HG02970 (cell line): ENCODE measurements at regions not wholly inside any gene's neighbourhood (a gene's known extent, or its start where the extent isn't known, plus 50 kb on each side); places are given as distances from the start of the nearest gene placed in this dataset.

Experiments
- ATAC-seq: cut with Tn5 transposase; IDR thresholded peaks from one replicate; pipeline ENCODE4 v1.9.1; 2021; ENCODE audit warnings: mild to moderate bottlenecking, moderate library complexity, moderate number of reproducible peaks; ENCODE audit not compliant: unreplicated experiment, low FRiP score

DNA sequence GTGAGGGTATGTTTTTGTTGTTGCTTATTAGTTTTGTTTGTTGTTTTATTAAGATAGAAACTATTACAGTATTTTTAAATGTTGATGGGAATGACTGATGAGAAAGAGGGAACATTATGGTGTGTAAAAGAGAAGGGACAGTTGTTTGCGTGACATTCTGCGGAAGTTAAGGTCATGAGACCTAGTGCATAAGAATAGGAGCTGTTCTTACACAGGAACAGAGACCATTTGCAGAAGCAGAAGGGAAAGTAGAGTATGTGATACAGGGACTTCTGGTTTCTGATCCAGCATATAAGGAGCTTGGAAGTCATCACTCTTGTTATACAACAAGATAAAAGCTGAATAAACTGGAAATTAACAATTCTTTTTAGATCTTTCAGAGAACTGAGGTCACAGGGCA lies 299.2 kb upstream of the API5 start:
- ATAC-seq = no peak

DNA sequence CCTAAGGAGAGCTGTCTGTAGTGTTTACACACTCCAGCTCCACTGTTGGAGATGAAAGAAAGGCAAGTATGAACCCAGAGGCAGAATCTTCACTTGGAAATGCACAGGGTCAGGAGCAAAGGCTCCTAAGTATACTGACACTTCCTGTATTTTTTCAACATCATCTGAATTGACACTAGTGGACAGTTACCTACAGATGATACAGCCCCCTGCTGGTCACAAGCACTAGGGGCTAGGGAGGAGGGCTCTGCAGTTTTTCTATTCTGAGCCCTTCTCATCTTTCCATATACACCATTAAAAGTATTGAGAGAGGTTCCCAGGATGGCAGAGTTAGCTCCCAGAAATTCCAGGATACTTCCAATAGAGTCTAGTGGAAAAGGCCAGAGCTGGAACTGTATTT lies 290.3 kb upstream of the API5 start:
- no peak for ATAC-seq

DNA sequence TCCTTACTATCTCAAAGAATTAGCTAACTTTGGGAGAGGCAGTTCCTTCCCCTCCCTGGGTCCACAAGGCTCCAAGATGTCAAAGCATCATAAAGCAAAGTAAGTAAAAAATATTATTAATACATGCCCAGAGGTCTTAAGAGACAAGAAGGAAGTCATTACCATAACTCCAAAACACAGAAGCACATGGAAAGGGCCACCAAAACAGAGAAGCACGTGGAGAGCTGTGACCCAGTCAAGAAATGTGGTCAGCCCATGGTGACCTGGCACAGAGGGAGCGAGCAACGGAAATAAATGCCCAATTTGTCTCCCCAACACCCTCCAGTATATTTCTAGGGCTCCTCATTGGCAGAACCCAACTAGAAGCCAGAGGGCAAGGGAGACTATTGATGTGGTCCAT lies 277.5 kb upstream of the API5 start:
- ATAC-seq = no peak

DNA sequence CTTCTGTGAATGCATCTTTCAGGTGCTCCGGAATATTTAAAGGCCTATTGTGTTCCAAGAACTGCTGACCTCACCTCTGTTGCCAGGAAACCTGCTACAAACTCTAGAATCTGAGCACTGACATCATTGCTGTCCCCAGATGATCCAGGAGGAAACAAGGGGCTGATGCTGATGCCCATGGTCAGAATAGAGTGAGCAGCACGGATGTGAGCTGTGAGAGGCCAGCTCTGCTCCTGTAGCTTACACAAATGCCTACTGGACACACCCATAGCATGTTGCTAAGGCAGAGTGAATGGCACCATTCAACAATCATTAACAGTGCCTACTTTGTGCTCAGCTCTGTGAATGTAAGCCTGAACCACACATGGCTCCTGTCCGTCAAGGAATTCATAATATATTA lies 276.7 kb upstream of the API5 start:
- no peak for ATAC-seq

DNA sequence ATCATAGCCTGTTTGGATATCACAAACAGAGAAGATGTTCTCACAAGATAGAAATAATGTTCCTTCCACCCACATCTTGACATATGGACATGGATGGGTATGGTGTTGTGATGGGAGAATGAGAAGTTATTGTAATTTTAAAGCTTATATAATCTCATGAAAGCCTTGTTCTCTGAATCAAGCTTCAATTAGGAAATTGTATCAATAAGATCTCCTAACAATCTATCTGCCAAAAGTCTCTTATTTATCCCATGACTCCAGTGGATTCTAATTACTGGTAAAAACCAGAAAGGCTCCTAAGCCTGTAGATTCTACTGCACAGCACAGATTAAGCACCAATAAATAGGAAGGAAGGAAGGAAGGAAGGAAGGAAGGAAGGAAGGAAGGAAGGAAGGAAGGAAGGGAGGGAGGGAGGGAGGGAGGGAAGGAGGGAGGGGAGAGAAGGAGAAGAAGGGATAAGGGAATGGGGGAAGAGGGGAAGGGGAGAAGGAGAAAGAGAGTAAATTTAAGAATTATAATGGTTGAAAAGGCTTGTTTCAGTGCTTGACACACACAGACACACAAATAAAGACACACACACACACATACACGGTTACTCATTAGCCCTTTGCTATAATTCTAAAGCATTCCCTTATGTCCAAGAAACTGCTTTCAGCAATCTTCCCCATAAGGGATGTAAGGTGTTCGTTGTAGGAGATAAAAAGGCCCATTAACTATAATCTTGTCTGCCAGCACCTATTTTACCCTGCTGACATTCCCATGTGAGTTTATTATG lies 258.0 kb upstream of the API5 start:
- no peak for ATAC-seq

DNA sequence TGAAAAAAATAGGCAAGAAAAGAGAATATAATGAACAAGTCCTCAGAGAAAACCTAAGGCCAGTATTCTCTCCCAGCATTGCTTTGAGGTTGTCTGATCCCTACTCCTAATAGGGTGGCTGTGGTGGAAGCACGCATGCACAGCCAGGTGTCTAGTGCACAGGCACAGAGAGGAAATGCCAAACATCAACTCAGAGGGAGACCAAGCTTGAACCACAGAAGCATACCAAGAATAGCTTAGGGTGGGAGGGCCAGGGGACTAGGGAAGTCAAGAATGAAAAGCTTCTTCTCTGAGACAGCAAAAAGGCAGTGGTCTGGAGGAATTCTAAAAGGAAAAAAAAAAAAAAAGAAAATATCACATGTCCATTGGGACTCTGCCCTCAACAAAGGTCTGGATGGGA lies 244.1 kb upstream of the API5 start:
- ATAC-seq = no peak

DNA sequence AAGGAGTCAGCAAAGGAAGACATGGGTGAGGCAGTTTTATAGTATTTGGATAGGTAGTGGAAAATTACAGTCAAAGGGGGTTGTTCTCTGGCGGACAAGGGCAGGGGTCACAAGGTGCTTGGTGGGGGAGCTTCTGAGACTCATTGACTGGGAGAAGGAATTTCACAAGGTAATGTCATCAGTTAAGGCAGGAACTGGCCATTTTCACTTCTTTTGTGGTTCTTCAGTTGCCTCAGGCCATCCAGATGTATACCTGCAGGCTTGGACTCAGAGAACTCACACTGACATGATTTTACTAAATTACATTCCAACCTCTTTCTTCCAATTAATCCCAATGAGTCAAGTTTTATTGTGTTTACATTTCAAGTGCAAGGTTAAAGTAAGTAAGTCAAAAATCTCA lies 240.5 kb upstream of the API5 start:
- no peak for ATAC-seq

DNA sequence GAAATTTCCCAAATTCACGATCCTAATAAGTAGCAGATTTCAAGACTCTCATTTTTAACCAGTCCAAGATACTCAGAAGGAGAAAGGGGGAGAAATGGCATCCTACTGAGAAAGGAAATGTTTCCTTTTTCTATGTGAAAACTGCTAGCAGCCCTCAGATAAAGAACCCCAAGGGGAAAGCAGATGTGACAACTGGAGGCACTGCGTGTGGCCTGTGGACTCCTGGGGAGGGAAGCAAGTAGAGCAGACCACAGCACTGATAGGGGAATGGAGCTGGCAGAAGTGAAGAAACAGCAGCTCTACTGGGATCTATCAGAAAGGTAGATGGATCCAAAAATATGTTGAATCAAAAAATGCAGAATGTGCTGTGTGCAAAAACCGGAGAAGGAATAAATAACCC lies 239.7 kb upstream of the API5 start:
- ATAC-seq = no peak

DNA sequence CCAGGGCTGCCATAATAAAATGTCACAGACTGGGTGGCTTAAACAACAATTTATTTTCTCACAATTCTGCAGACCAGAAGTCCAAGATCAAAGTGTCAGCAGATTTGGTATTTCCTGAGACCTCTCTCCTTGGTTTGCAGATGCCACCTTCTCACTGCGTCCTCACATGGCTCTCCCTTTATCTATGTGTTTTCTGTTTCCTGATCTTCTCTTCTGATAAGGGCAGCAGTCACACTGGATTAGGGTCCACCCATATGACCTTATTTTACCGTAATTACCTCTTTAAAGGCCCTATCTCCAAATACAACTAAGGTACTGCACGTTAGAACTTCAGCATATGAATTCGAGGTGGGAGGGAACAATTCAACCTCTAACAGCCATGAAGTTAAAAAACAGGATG lies 238.9 kb upstream of the API5 start:
- ATAC-seq = no peak

DNA sequence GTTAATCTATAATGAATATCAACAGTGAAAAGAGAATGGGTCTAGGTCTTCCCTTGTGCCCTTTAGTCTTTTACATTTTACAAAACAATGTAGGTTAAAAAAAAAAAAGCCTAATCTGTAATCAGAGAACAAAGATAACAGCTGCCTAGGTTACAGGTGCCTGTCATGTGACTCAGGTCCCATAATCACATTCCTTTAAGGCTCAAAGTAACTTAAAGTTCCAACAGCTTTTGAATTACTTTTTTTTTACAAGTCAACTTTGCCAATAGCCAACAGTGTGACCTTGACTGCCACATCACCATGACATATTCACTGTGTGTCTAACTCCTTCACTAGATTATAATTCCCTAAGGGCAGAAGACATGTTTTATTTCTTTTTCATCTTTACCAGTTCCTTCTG lies 237.0 kb upstream of the API5 start:
- ATAC-seq = no peak

DNA sequence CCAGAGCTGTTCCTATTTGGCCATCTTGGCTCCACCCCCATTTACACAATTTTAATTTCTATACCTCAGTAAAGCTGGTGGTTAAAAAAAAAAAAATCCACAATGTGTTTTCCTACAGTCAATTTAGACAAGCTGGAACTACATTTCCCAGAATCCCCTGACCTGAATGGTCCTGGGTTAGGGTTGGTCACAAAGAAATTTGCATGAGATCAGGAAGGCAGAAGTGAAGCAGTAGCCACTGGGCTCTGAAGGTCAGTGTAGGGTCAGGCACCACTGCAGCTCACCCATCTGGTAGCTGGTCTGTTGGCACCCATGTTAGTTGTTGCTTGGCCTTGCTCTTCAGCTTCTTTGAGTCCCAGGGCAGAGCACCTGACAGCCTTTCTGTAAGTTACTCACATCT lies 210.7 kb upstream of the API5 start:
- ATAC-seq = no peak

DNA sequence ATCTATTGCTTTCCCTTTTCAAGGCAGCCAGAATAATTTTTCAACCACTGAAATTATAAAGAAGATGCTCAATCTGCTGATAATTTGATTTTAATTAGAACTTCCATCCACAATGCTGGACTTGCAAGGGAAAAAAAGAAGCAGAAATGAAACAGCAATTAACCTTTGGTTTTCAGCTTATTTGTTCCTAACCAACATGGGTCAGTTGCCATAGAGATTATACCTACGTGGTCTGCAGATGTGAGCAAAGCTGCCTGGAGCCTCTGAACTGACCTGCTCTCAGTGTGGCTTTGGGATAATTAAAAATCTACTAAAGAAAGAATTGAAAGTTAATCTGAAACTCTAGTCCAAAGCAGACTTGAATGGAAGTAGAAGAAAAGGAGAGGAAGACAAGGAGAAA lies 195.7 kb upstream of the API5 start:
- ATAC-seq = no peak

DNA sequence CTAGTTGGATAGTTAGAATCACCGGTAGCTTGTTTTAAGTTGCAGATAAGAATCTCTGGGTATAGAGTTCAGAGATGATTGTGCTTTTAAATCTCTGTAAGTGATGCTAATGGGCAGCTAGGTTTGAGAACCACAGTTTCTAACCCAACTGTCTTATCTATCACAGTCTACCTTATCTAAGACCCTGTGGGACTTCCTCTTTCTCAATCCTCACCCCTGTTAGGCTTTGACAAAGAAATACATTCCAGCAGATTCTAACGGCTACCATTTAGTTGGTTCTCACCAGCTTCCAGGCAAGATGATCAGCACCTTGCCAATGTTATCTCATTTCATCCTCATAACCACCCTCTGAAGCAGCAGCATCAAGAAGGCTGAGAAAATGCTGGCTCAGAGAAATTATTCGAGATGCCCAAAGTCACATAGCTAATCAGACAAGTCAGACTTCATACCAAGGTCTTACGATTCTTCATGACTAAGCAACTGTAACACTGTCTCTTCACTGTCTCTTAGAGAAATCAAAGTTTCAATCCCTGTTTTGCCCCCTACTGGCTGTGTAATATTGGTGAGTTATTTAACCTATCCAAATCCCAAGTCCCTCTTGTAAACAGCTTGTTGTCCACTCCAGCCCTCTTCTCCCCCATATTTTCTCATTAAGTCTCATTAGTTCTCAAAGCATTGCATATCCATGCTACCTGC lies 192.4 kb upstream of the API5 start:
- ATAC-seq = no peak

DNA sequence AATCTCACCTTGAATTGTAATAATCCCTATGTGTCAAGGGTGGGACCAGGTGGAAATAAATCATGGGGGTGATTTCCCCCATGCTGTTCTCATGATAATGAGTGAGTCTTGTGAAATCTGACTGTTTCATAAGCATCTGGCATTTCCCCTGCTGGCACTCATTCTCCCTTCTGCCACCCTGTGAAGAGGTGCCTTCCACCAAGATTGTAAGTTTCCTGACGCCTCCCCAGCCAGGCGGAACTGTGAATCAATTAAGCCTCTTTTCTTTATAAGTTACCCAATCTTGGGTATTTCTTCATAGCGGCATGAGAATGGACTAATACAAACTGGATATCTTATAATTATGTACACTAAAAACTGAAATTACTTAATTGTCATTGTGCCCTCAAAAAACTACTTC lies 189.2 kb upstream of the API5 start:
- ATAC-seq = no peak

DNA sequence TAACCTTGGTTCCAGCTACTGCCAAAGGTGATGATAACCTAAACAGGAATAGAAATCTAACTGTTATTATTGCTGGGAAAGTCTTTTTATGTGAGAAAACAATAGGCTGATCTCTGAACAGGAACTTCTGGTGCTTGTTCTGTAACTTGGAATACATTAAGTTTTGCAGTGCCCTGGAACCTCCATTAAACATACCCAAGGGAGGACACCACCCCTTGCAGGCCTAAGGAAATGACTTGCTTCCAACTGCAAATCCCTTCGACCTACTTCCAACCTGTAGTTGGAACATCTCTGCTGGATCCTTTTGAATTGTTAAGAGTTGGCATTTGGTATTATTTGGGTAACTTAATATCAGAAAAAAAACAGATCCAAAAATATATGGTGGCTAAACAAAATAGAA lies 188.4 kb upstream of the API5 start:
- ATAC-seq = no peak

DNA sequence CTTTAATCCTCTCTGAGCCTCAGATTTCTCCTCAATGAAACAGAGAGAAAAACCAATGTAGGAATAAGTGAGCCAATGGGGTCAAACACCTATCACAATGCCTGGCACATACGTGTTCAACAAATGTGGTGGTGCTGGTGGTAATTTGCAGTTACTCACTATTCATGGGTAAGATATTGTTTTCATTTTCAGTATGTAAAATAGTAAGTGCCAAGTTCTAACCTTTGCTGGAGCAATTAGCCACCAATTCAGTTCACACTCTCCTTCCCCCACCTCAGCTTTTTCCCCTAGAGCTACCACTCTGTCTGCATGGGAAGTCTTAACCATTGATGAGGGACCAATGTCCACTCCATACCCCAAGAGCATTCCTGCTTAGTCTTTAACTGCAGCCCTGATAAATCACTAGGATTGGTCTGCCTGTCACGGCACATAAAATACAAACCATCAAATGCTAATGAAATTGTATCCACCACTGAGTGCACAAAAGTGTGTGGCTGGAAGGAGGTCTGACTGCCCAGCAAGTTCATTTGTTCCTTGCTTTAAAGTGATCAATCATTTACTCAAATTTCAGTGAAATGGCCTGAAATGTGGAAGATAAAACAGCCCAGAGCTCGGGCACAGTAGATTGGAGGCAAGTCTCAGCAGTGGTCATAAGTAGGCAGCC lies 187.4 kb upstream of the API5 start:
- no peak for ATAC-seq

DNA sequence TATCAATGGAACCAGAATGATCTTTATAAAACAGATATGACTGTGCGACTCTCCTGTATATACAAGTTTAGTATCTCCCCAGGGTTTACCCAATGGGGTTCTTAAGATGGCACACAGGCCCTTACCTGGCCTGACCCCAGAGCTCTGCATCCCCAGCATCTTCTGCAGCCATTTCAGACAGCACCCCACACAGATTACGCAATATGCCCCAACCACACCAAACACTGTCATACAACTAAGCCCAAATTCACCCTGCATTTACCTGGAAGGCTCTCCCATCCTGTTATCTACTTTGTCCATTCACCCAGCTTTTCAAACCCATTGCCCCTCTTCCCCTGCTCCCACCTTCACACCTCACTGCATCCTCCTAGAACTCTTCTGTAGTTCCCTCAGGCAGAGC lies 182.5 kb upstream of the API5 start:
- ATAC-seq = no peak

DNA sequence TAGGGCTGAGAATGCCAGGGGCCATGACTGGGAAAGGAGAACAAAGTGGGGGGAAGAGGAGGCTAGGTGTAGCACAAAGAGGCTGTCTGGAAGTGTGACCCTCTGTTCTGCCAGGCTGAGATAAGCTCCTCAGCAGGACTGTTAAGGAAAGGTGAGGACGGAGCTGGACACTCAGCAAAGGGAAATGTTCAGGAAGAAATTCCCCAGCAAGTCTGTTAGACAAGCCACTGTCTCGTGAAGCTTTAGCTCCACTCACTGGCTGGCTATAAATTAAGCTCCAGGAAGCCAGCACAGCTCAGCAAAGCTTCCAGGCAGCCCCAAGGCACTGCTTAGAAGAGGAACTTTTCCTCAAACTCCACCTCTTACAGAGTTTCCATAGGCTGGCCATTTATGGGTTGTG lies 181.2 kb upstream of the API5 start:
- ATAC-seq = no peak

DNA sequence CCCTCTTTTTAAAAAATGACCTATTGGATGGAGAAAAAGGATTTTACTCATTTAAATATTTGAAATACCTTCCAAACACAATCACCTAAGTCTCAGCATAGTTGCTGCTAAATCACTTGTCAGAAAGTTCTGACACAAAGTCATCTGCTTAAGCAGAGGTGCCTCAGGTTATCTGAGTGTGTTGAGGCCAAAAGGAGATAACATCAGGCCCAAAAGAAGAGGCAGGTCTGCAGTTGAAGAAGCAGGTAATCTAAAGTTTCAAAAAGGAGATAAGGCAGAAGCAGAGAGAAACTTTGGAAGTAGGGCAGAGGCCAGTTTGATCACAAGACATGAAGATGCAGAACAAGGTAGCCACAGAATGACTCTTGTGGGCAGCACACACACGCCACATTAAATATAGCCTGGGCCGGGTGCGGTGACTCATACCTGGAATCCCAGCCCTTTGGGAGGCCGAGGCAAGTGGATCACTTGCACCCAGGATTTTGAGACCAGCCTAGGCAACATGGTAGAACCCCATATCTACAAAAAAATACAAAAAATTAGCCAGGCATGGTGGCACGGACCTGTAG lies 175.7 kb upstream of the API5 start:
- ATAC-seq = no peak

DNA sequence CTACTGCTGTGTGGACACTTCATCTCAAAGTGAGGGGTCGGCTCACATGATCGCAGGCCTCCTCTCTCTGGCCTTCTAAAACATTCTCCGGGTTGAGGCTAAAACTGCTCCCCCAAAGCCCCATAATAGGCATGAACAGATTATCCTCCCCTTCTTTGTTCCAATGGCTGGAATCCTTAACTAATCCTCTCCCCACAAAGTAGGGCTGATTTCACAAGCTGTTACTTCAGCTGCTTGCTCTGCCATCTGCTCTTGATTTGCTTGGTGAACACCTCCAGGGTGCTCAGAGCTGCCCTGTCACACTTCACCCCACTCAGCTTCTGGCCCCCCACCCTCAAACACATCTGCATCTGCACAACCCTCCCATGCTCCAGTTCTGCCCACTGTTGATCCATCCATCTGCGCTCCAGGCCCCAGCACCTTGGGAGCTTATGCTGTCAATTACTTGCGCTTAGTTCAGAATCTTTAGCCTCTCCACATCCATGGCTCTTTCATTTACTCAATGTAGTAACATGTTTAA lies 173.1 kb upstream of the API5 start:
- ATAC-seq = no peak

DNA sequence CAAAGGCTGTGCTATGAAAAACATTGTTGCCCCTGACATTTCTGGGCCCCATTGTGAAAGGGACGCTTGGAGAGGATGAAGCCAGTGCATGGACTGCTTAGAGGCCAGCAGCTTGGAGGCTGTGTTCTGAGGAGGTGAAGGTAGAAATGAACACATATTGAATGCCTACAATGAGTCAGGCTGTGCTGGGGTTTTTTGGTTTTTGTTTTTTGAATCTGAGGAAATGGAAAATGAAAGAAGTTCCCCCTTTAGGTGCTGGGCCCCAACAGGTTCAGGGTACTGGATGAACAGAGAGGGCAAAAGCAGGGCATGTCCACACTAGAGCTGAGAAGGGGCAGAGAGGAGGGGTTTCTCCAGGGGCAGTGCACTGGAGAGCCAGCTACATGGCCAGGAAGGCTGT lies 166.1 kb upstream of the API5 start:
- ATAC-seq = peak; percentile 83
